Ishikawa (cell line): ENCODE measurements at regions not wholly inside any gene's neighbourhood (a gene's known extent, or its start where the extent isn't known, plus 50 kb on each side); places are given as distances from the start of the nearest gene placed in this dataset.

Experiments used
- CEBPB ChIP-seq: IDR thresholded peaks from 2 replicates; pipeline ENCODE4 v1.6.1; 2012
- CREB1 ChIP-seq: IDR thresholded peaks from 2 replicates; pipeline ENCODE4 v1.6.1; 2012; ENCODE audit warnings: low read depth
- EGR1 ChIP-seq: IDR thresholded peaks from 2 replicates; pipeline ENCODE4 v1.6.1; 2012
- EP300 ChIP-seq: IDR thresholded peaks from 2 replicates; pipeline ENCODE4 v1.6.1; 2012; ENCODE audit warnings: borderline replicate concordance
- FOXM1 ChIP-seq: IDR thresholded peaks from 2 replicates; pipeline ENCODE4 v1.6.1; 2012; ENCODE audit warnings: low read depth, borderline replicate concordance
- RAD21 ChIP-seq: IDR thresholded peaks from 2 replicates; pipeline ENCODE4 v1.6.1; 2012; ENCODE audit warnings: low read depth
- TAF1 ChIP-seq: IDR thresholded peaks from 2 replicates; pipeline ENCODE4 v1.6.1; 2012; ENCODE audit warnings: low read depth, mild to moderate bottlenecking
- TCF12 ChIP-seq: IDR thresholded peaks from 2 replicates; pipeline ENCODE4 v1.6.1; 2012; ENCODE audit warnings: low read depth
- YY1 ChIP-seq: IDR thresholded peaks from 2 replicates; pipeline ENCODE4 v1.6.1; 2012; ENCODE audit warnings: low read depth
- TF ChIP-seq, protein P1 (sequence below): IDR thresholded peaks from 2 replicates; pipeline ENCODE4 v1.6.1; 2012; ENCODE audit warnings: low read depth, mild to moderate bottlenecking
- TF ChIP-seq, protein P2 (sequence below): IDR thresholded peaks from 2 replicates; pipeline ENCODE4 v1.6.1; 2012

DNA sequence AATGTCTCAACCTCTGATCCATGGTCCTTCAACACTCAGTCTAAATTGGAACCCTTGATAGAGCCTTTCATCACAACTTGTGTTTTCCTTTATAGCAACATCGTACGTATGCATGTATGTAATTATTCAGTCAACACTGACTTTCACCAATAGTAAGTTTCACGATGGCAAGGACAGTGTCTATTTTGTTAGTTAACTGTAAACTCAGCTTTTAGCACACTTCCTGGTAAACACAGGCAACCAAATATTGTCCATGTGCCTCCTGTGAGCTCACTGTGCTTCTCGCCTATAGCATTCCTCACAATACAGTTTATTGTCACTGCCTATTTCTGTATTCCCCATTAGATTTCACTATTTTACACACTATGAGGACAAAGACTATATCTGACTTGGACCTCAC lies 323.1 kb downstream of the DEPDC1B start:
- TF ChIP-seq, protein P1, sequence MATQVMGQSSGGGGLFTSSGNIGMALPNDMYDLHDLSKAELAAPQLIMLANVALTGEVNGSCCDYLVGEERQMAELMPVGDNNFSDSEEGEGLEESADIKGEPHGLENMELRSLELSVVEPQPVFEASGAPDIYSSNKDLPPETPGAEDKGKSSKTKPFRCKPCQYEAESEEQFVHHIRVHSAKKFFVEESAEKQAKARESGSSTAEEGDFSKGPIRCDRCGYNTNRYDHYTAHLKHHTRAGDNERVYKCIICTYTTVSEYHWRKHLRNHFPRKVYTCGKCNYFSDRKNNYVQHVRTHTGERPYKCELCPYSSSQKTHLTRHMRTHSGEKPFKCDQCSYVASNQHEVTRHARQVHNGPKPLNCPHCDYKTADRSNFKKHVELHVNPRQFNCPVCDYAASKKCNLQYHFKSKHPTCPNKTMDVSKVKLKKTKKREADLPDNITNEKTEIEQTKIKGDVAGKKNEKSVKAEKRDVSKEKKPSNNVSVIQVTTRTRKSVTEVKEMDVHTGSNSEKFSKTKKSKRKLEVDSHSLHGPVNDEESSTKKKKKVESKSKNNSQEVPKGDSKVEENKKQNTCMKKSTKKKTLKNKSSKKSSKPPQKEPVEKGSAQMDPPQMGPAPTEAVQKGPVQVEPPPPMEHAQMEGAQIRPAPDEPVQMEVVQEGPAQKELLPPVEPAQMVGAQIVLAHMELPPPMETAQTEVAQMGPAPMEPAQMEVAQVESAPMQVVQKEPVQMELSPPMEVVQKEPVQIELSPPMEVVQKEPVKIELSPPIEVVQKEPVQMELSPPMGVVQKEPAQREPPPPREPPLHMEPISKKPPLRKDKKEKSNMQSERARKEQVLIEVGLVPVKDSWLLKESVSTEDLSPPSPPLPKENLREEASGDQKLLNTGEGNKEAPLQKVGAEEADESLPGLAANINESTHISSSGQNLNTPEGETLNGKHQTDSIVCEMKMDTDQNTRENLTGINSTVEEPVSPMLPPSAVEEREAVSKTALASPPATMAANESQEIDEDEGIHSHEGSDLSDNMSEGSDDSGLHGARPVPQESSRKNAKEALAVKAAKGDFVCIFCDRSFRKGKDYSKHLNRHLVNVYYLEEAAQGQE, result no peak
- no peak for TF ChIP-seq CEBPB
- no peak for TF ChIP-seq EP300
- TF ChIP-seq TAF1, result no peak
- TF ChIP-seq, protein P2, sequence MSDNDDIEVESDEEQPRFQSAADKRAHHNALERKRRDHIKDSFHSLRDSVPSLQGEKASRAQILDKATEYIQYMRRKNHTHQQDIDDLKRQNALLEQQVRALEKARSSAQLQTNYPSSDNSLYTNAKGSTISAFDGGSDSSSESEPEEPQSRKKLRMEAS, result no peak
- no peak for TF ChIP-seq EGR1
- no peak for TF ChIP-seq YY1
- no peak for TF ChIP-seq RAD21
- TF ChIP-seq FOXM1, result no peak
- TF ChIP-seq TCF12, result no peak
- no peak for TF ChIP-seq CREB1
